GM12878 (cell line): ENCODE measurements at regions not wholly inside any gene's neighbourhood (a gene's known extent, or its start where the extent isn't known, plus 50 kb on each side); places are given as distances from the start of the nearest gene placed in this dataset.

ENCODE experiments used
- RELA ChIP-seq: fragments of 450-650 bp; IDR thresholded peaks from 2 replicates; pipeline ENCODE4 v1.8.0; 2014; ENCODE audit warnings: borderline replicate concordance; ENCODE audit not compliant: partially characterized antibody
- TF ChIP-seq, protein P1 (sequence below): IDR thresholded peaks from 2 replicates; pipeline ENCODE4 v1.6.1; 2011; ENCODE audit warnings: borderline replicate concordance, low read depth, mild to moderate bottlenecking, moderate library complexity, mixed read lengths, low read length; ENCODE audit not compliant: insufficient read depth; ENCODE audit errors: extremely low read length
- TF ChIP-seq, protein P2 (sequence below), 3 experiments: IDR thresholded peaks in 2 of 3; conservative IDR thresholded peaks in 1 of 3; 2 replicates each; pipeline ENCODE4 v1.5.1; 2011; ENCODE audit warnings: low read depth in 3 of 3, low read length in 3 of 3, mild to moderate bottlenecking in 3 of 3, control low read depth in 2 of 3, moderate library complexity in 2 of 3, inconsistent platforms in 1 of 3, mixed read lengths in 1 of 3; ENCODE audit not compliant: control insufficient read depth in 2 of 3, insufficient read depth in 1 of 3; ENCODE audit errors: extremely low read depth in 1 of 3

DNA sequence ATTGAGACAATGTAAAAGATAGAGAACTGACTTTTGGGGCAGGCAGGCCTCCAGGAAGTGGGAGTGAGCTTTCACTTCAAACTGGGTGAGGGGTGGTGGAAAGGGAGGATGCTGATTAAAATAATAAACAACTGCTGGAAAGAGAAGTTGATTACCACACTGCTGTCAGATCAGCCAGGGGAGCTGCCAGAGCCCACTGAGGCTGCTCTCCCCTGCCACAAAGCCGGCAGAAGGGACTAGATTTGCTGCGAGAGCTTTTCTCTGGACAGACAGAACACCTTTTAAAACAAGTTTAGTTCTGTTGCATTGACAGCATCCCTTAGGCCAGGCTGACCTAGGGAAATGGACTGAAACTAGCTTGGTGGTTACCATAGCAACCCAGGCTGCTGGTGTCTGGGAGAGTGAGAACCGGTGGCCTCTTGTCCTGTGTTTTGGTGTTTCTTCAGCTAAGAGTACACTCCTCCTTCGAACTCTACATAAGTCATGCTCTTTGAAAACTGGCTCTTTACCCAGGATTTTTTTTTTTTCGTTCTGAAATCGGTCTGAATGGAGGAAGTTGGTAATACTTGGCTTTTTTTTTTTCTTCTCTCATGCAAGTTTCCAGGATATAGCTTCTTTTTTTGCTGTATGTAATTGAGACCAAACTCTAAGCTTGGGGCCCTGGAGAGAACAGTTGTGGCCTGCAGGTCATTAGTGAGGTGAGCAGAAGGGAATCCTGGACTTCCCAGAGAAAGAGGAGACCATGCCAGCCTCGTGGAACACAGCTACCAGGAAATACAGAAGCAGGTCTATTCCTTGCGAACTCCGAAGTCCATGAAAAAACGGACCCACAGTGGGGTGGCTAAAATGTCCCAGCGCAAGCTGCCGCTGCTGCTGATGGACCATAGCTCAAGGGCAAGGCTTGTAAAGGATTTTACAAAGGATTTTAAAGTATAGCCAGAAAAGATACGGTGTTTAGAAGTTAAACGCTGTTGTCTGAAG, 374.4 kb downstream of the UTRN start:
- TF ChIP-seq, protein P1, sequence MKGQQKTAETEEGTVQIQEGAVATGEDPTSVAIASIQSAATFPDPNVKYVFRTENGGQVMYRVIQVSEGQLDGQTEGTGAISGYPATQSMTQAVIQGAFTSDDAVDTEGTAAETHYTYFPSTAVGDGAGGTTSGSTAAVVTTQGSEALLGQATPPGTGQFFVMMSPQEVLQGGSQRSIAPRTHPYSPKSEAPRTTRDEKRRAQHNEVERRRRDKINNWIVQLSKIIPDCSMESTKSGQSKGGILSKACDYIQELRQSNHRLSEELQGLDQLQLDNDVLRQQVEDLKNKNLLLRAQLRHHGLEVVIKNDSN = no peak
- TF ChIP-seq, protein P2, sequence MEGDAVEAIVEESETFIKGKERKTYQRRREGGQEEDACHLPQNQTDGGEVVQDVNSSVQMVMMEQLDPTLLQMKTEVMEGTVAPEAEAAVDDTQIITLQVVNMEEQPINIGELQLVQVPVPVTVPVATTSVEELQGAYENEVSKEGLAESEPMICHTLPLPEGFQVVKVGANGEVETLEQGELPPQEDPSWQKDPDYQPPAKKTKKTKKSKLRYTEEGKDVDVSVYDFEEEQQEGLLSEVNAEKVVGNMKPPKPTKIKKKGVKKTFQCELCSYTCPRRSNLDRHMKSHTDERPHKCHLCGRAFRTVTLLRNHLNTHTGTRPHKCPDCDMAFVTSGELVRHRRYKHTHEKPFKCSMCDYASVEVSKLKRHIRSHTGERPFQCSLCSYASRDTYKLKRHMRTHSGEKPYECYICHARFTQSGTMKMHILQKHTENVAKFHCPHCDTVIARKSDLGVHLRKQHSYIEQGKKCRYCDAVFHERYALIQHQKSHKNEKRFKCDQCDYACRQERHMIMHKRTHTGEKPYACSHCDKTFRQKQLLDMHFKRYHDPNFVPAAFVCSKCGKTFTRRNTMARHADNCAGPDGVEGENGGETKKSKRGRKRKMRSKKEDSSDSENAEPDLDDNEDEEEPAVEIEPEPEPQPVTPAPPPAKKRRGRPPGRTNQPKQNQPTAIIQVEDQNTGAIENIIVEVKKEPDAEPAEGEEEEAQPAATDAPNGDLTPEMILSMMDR (IDR thresholded peaks at IDR 0.05 in 2 of 3, conservative IDR thresholded peaks at IDR 0.05 in 1 of 3; ENCODE audit: control insufficient read depth in 2 of 3, extremely low read depth in 1 of 3, insufficient read depth in 1 of 3, low read depth in 3 of 3, low read length in 3 of 3) = no peak
- TF ChIP-seq RELA = no peak
